GM12878 (cell line): ENCODE measurements at regions not wholly inside any gene's neighbourhood (a gene's known extent, or its start where the extent isn't known, plus 50 kb on each side); places are given as distances from the start of the nearest gene placed in this dataset.

Experiments used
- ATAC-seq: fragments of 200-7000 bp; cut with Tn5 transposase; 3 replicates; pipeline ENCODE4 v1.9.1; 2020; ENCODE audit warnings: mild to moderate bottlenecking, moderate library complexity
- BruUV-seq: library from RNA; stranded (reverse); fragments of 400-500 nt; replicated peaks from 2 replicates; lab custom pipeline; 2021; lab: Mats Ljungman, UMichigan
- CTCF ChIA-PET: fragments of 300-600 bp; sonication (Branson Sonifier 250); formaldehyde crosslinking; extraction: SDS; loops from one replicate; lab custom pipeline; 2021; ENCODE audit warnings: inconsistent platforms; lab: Yijun Ruan, JAX
- POLR2A ChIA-PET: fragments of 350-600 bp; formaldehyde crosslinking; extraction: SDS; loops from one replicate; lab custom pipeline; 2021; ENCODE audit warnings: inconsistent platforms; lab: Charles Lee
- RAD21 ChIA-PET: fragments of 300-600 bp; sonication (Branson Sonifier 250); formaldehyde crosslinking; loops from one replicate; lab custom pipeline; 2023; ENCODE audit warnings: antibody characterized with exemption; ENCODE audit not compliant: unreplicated experiment; lab: Charles Lee
- SMC1A ChIA-PET: fragments of 300-600 bp; sonication (Branson Sonifier 250); formaldehyde crosslinking; loops from one replicate; lab custom pipeline; 2023; ENCODE audit not compliant: unreplicated experiment, uncharacterized antibody; lab: Charles Lee
- DNase-seq: peaks from one replicate; pipeline ENCODE4 v3.0.0-alpha.2; 2011; ENCODE audit warnings: low read depth, low spot score
- FAIRE-seq: peaks from 3 replicates; lab custom pipeline; 2011; peaks lifted over from hg19 to GRCh38; lab: Jason Lieb, UNC
- H2AFZ ChIP-seq: 2 replicates; pipeline ENCODE4 v1.6.0; 2011; ENCODE audit warnings: low read depth, low read length, control low read depth; ENCODE audit not compliant: control insufficient read depth
- H3K27ac ChIP-seq: 2 replicates; pipeline ENCODE4 v1.5.1; 2011; ENCODE audit warnings: control low read depth; ENCODE audit not compliant: control insufficient read depth, insufficient read depth
- H3K27me3 ChIP-seq, 2 experiments: replicated peaks in 1 of 2; 2 replicates each; pipeline versions ENCODE4 v1.6.0 to v1.6.1; 2011; ENCODE audit warnings: low read length in 1 of 2; ENCODE audit not compliant: control insufficient read depth in 2 of 2, insufficient read depth in 2 of 2
- H3K36me3 ChIP-seq, 2 experiments: 2 replicates each; pipeline ENCODE4 v1.5.1; 2011; ENCODE audit warnings: low read length in 1 of 2; ENCODE audit not compliant: control insufficient read depth in 2 of 2, insufficient read depth in 2 of 2
- H3K4me1 ChIP-seq: 2 replicates; pipeline ENCODE4 v1.6.1; 2011; ENCODE audit warnings: mild to moderate bottlenecking, low read length, moderate library complexity, mixed read lengths; ENCODE audit not compliant: control insufficient read depth, insufficient read depth
- H3K4me2 ChIP-seq: 2 replicates; pipeline ENCODE4 v1.6.0; 2011; ENCODE audit warnings: control low read depth; ENCODE audit not compliant: control insufficient read depth, insufficient read depth
- H3K4me3 ChIP-seq: fragments of 200-600 bp; sonication (generic); 2 replicates; pipeline ENCODE4 v1.5.1; 2016
- H3K79me2 ChIP-seq: 2 replicates; pipeline ENCODE4 v1.6.0; 2011; ENCODE audit warnings: low read length; ENCODE audit not compliant: control insufficient read depth, insufficient read depth
- H3K9ac ChIP-seq: 2 replicates; pipeline ENCODE4 v1.8.0; 2011; ENCODE audit warnings: low read length, control low read depth, mixed read lengths; ENCODE audit not compliant: control insufficient read depth, insufficient read depth
- H3K9me3 ChIP-seq: replicated peaks from 3 replicates; pipeline ENCODE4 v1.5.1; 2011; ENCODE audit warnings: mild to moderate bottlenecking, low read length; ENCODE audit not compliant: control insufficient read depth, insufficient read depth
- H4K20me1 ChIP-seq: 2 replicates; pipeline ENCODE4 v1.6.0; 2011; ENCODE audit not compliant: control insufficient read depth, insufficient read depth
- ATF3 ChIP-seq: IDR thresholded peaks from 2 replicates; pipeline ENCODE4 v1.6.1; 2011; ENCODE audit warnings: low read depth, mild to moderate bottlenecking, low read length, moderate library complexity, borderline replicate concordance; ENCODE audit errors: extremely low read depth
- BHLHE40 ChIP-seq, 2 experiments: fragments of 450-650 bp in 1 of 2; IDR thresholded peaks; 2 replicates each; pipeline ENCODE4 v1.6.1; 2011 to 2017; ENCODE audit warnings: low read depth in 2 of 2, borderline replicate concordance in 1 of 2, improper control_type of control experiment in 1 of 2, low read length in 1 of 2, mild to moderate bottlenecking in 1 of 2
- EGR1 ChIP-seq, 2 experiments: IDR thresholded peaks; 1 replicate in 1 of 2; 2 replicates in 1 of 2; pipeline ENCODE4 v1.6.1; 2011 to 2012; ENCODE audit warnings: low read depth in 2 of 2, low read length in 2 of 2, borderline replicate concordance in 1 of 2, mild to moderate bottlenecking in 1 of 2, moderate library complexity in 1 of 2
- HCFC1 ChIP-seq: fragments of 150-350 bp; IDR thresholded peaks from 2 replicates; pipeline ENCODE4 v1.6.1; 2014; ENCODE audit warnings: low read length
- MEF2A ChIP-seq: IDR thresholded peaks from 2 replicates; pipeline ENCODE4 v1.6.1; 2011; ENCODE audit warnings: low read depth, mild to moderate bottlenecking, low read length, moderate library complexity; ENCODE audit not compliant: insufficient read depth
- MYB ChIP-seq: fragments of 150-350 bp; IDR thresholded peaks from 2 replicates; pipeline ENCODE4 v1.6.1; 2014; ENCODE audit warnings: mild to moderate bottlenecking, low read depth, low read length, borderline replicate concordance
- NFXL1 ChIP-seq: fragments of 450-650 bp; IDR thresholded peaks from 2 replicates; pipeline ENCODE4 v1.6.1; 2017; ENCODE audit warnings: antibody characterized with exemption, mild to moderate bottlenecking, borderline replicate concordance
- SPI1 ChIP-seq: IDR thresholded peaks from 2 replicates; pipeline ENCODE4 v1.6.1; 2011; ENCODE audit warnings: low read depth, mild to moderate bottlenecking, low read length, moderate library complexity, borderline replicate concordance; ENCODE audit not compliant: insufficient read depth
- SUPT20H ChIP-seq: IDR thresholded peaks from 2 replicates; pipeline ENCODE4 v1.6.1; 2011; ENCODE audit warnings: low read depth, mild to moderate bottlenecking, low read length, moderate library complexity, borderline replicate concordance; ENCODE audit not compliant: control insufficient read depth
- SUZ12 ChIP-seq: fragments of 200-600 bp; sonication (generic); IDR thresholded peaks from one replicate; pipeline ENCODE4 v1.6.1; 2018; ENCODE audit warnings: antibody characterized with exemption, mild to moderate bottlenecking; ENCODE audit not compliant: unreplicated experiment
- TARDBP ChIP-seq: IDR thresholded peaks from 2 replicates; pipeline ENCODE4 v1.6.1; 2016; ENCODE audit warnings: borderline replicate concordance
- ZBTB33 ChIP-seq: fragments of 450-650 bp; IDR thresholded peaks from 2 replicates; pipeline ENCODE4 v1.6.1; 2017; ENCODE audit warnings: mild to moderate bottlenecking
- ZNF687 ChIP-seq: fragments of 450-650 bp; IDR thresholded peaks from 2 replicates; pipeline ENCODE4 v1.6.1; 2017; ENCODE audit warnings: mild to moderate bottlenecking, moderate library complexity
- in situ Hi-C: fragments of 300-500 bp; cut with MboI; formaldehyde crosslinking; loops from 9 replicates; pipeline ENCODE4 v1.14.3; 2018; ENCODE audit warnings: mixed read lengths
- intact Hi-C: fragments of 100-400 bp; cut with micrococcal nuclease; formaldehyde crosslinking; loops from one replicate; pipeline ENCODE4 v1.14.2; 2022; ENCODE audit not compliant: unreplicated experiment

GRCh38 chrX:147735364-147735763 lies 176.4 kb upstream of the FMR1 start:
- no peaks in the 10 kb centered on the region for H3K27me3 ChIP-seq
- TF ChIP-seq SPI1 (no peak), MEF2A (no peak), EGR1 (IDR thresholded peaks at IDR 0.05; ENCODE audit: borderline replicate concordance in 1 of 2, low read depth in 2 of 2, low read length in 2 of 2) (no peak), BHLHE40 (IDR thresholded peaks at IDR 0.05; ENCODE audit: borderline replicate concordance in 1 of 2, low read depth in 2 of 2, low read length in 1 of 2) (no peak), NFXL1 (no peak), ATF3 (no peak), SUZ12 (no peak), MYB (no peak), SUPT20H (no peak), HCFC1 (no peak), ZBTB33 (no peak), ZNF687 (no peak), TARDBP (no peak)
- DNase-seq = no peak
- no peak overlapping the region for H3K4me2 ChIP-seq
- SMC1A ChIA-PET = no interaction called here
- H3K9ac ChIP-seq = no peak overlapping the region
- H3K27ac ChIP-seq = no peak overlapping the region
- no peak overlapping the region for H2AFZ ChIP-seq
- H3K9me3 ChIP-seq = no peaks in the 10 kb centered on the region
- no peaks in the 10 kb centered on the region for H3K36me3 ChIP-seq
- intact Hi-C loops (no loop called here), in situ Hi-C loops (no loop called here)
- no peaks in the 10 kb centered on the region for H3K4me1 ChIP-seq
- RAD21 ChIA-PET = no interaction called here
- H4K20me1 ChIP-seq = no peaks in the 10 kb centered on the region
- CTCF ChIA-PET = interaction anchor here (2.1 kb wide), 1 partner anchor 8 kb away, joined by 6 read pairs; no protein-coding TSS in a partner anchor
- ATAC-seq = no peak
- BruUV-seq = no TSS peak
- no peak overlapping the region for H3K4me3 ChIP-seq
- POLR2A ChIA-PET = no interaction called here
- no peak for FAIRE-seq
- H3K79me2 ChIP-seq = no peaks in the 10 kb centered on the region
